Gastroesophageal sphincter (tissue), 3 donors: ENCODE measurements at regions not wholly inside any gene's neighbourhood (a gene's known extent, or its start where the extent isn't known, plus 50 kb on each side); places are given as distances from the start of the nearest gene placed in this dataset.

Experiments
- CTCF ChIP-seq, 4 experiments: fragments of 200-600 bp in 2 of 4; fragments of 450-650 bp in 2 of 4; sonication (generic) in 1 of 4; IDR thresholded peaks; one replicate each; pipeline ENCODE4 v1.5.1; 2017 to 2019; ENCODE audit warnings: antibody characterized with exemption in 4 of 4, mild to moderate bottlenecking in 2 of 4, moderate library complexity in 2 of 4
- EP300 ChIP-seq: sonication (generic); formaldehyde crosslinking; IDR thresholded peaks from one replicate; pipeline ENCODE4 v1.6.1; 2017; ENCODE audit warnings: antibody characterized with exemption, mild to moderate bottlenecking
- POLR2A ChIP-seq, 2 donors: fragments of 450-650 bp; IDR thresholded peaks; one replicate each; pipeline ENCODE4 v1.6.1; 2017; ENCODE audit warnings: antibody characterized with exemption in 2 of 2, mild to moderate bottlenecking in 2 of 2, moderate library complexity in 1 of 2
- POLR2AphosphoS5 ChIP-seq: sonication (generic); formaldehyde crosslinking; IDR thresholded peaks from one replicate; pipeline ENCODE4 v1.6.1; 2017; ENCODE audit warnings: antibody characterized with exemption

- TF ChIP-seq EP300, result no peak
- no peak for TF ChIP-seq POLR2AphosphoS5
- TF ChIP-seq CTCF (IDR thresholded peaks at IDR 0.05), result no peak
- TF ChIP-seq POLR2A (IDR thresholded peaks at IDR 0.05), result no peak
These were observed 1555.9 kb upstream of the RAG2 start for GRCh38 chr11:38153985-38154384.
